H1 (cell line): ENCODE measurements at regions not wholly inside any gene's neighbourhood (a gene's known extent, or its start where the extent isn't known, plus 50 kb on each side); places are given as distances from the start of the nearest gene placed in this dataset.

Source experiments
- CHD7 ChIP-seq: fragments of 300-600 bp; sonication (generic); IDR thresholded peaks from 2 replicates; pipeline ENCODE4 v1.7.1; 2012; ENCODE audit warnings: low read length, moderate library complexity, mild to moderate bottlenecking, inconsistent platforms; ENCODE audit not compliant: insufficient replicate concordance
- CREB1 ChIP-seq: IDR thresholded peaks from 2 replicates; pipeline ENCODE4 v1.6.1; 2012; ENCODE audit warnings: inconsistent platforms
- KDM1A ChIP-seq: fragments of 200-600, 300-600 bp; sonication (generic); IDR thresholded peaks from 2 replicates; pipeline ENCODE4 v1.7.1; 2016; ENCODE audit warnings: mild to moderate bottlenecking, low read length, borderline replicate concordance
- SIX5 ChIP-seq: IDR thresholded peaks from 2 replicates; pipeline ENCODE4 v1.6.1; 2011; ENCODE audit warnings: mild to moderate bottlenecking, low read depth, low read length
- YY1 ChIP-seq: IDR thresholded peaks from 2 replicates; pipeline ENCODE4 v1.6.1; 2011; ENCODE audit warnings: low read depth, mild to moderate bottlenecking, low read length

GRCh38 chr6:23498013-23498412 lies 628.0 kb upstream of the NRSN1 start (continued):
- TF ChIP-seq YY1: no peak
- TF ChIP-seq CREB1: no peak
- TF ChIP-seq KDM1A: no peak
- no peak for TF ChIP-seq SIX5
- TF ChIP-seq CHD7: no peak
